ENCODE measurements at regions not wholly inside any gene's neighbourhood (a gene's known extent, or its start where the extent isn't known, plus 50 kb on each side); places are given as distances from the start of the nearest gene placed in this dataset.
"Not testable (repeated sequence)": the region's sequence is repeated elsewhere in the genome, so short reads cannot be mapped to it uniquely, and the experiment has no call there.

GRCh38 chr2:194483041-194483440 lies 1174.0 kb upstream of the SLC39A10 start:
- Histone ChIP-seq H3K4me1 (ENCODE audit: insufficient read depth, low read length, poor library complexity, severe bottlenecking) (no peaks in the 10 kb centered on the region), H3K36me3 (ENCODE audit: insufficient read depth, low read length) (no peaks in the 10 kb centered on the region), H3K4me2 (ENCODE audit: low read length) (no peak overlapping the region), H3K27ac (ENCODE audit: low read depth, low read length, poor library complexity, severe bottlenecking) (no peak overlapping the region), H2AFZ (ENCODE audit: low read length) (no peak overlapping the region), H3K9me3 (ENCODE audit: low read length) (no peaks in the 10 kb centered on the region), H4K20me1 (ENCODE audit: insufficient read depth, low read length) (no peaks in the 10 kb centered on the region), H3K4me3 (ENCODE audit: low read depth, low read length, poor library complexity, severe bottlenecking) (no peak overlapping the region), H3K9me2 (ENCODE audit: insufficient read depth, low read length) (no peaks in the 10 kb centered on the region), H3K79me2 (ENCODE audit: insufficient read depth, low read depth, low read length) (no peaks in the 10 kb centered on the region)
- DNase-seq (ENCODE audit: low spot score) = no peak
- no TSS peak for BruUV-seq (replicated peaks)
- TF ChIP-seq, protein P1, sequence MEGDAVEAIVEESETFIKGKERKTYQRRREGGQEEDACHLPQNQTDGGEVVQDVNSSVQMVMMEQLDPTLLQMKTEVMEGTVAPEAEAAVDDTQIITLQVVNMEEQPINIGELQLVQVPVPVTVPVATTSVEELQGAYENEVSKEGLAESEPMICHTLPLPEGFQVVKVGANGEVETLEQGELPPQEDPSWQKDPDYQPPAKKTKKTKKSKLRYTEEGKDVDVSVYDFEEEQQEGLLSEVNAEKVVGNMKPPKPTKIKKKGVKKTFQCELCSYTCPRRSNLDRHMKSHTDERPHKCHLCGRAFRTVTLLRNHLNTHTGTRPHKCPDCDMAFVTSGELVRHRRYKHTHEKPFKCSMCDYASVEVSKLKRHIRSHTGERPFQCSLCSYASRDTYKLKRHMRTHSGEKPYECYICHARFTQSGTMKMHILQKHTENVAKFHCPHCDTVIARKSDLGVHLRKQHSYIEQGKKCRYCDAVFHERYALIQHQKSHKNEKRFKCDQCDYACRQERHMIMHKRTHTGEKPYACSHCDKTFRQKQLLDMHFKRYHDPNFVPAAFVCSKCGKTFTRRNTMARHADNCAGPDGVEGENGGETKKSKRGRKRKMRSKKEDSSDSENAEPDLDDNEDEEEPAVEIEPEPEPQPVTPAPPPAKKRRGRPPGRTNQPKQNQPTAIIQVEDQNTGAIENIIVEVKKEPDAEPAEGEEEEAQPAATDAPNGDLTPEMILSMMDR (conservative IDR thresholded peaks at IDR 0.05; ENCODE audit: low read length) = no peak
- TF ChIP-seq EZH2phosphoT487 (IDR thresholded peaks at IDR 0.05; ENCODE audit: borderline replicate concordance, low read depth, low read length) = no peak
- POLR2A ChIA-PET = interaction anchor here (0.5 kb wide), 1 partner anchor 263 kb away, joined by 3 read pairs; no protein-coding TSS in a partner anchor
- CTCF ChIA-PET (ENCODE audit: unreplicated experiment) = no interaction called here
- intact Hi-C loops (cut with micrococcal nuclease; ENCODE audit: unreplicated experiment) = no loop called here

DNA sequence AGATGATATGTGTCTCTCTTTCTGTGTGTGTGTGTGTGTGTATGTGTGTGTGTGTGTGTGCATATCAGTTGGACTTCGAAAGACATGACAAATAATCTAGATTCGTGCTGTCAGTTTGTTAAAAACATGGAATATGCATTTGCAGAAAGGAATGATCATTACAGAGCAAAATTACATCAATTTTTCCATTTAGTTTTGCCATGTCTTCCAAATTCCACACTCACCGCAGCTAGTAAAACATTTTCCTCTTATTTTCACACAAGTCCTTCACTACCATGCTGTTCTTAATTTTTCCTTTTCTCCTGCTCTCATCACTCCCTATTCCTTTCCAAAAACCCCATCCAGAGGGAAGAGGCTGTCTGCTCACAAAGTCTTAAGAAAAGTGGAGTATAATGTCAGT lies 1191.4 kb upstream of the SLC39A10 start:
- POLR2A ChIA-PET = no interaction called here
- Histone ChIP-seq H2AFZ (ENCODE audit: low read length) (no peak overlapping the region), H4K20me1 (ENCODE audit: insufficient read depth, low read length) (no peaks in the 10 kb centered on the region), H3K27ac (ENCODE audit: low read depth, low read length, poor library complexity, severe bottlenecking) (no peak overlapping the region), H3K4me1 (ENCODE audit: insufficient read depth, low read length, poor library complexity, severe bottlenecking) (no peaks in the 10 kb centered on the region), H3K4me3 (ENCODE audit: low read depth, low read length, poor library complexity, severe bottlenecking) (no peak overlapping the region), H3K36me3 (ENCODE audit: insufficient read depth, low read length) (no peaks in the 10 kb centered on the region), H3K4me2 (ENCODE audit: low read length) (no peak overlapping the region), H3K79me2 (ENCODE audit: insufficient read depth, low read depth, low read length) (no peaks in the 10 kb centered on the region), H3K9me2 (ENCODE audit: insufficient read depth, low read length) (no peaks in the 10 kb centered on the region), H3K9me3 (ENCODE audit: low read length) (no peaks in the 10 kb centered on the region)
- TF ChIP-seq, protein P1 (conservative IDR thresholded peaks at IDR 0.05; ENCODE audit: low read length) = no peak
- TF ChIP-seq EZH2phosphoT487 (IDR thresholded peaks at IDR 0.05; ENCODE audit: borderline replicate concordance, low read depth, low read length) = no peak
- BruUV-seq (replicated peaks) = no TSS peak
- intact Hi-C loops (cut with micrococcal nuclease; ENCODE audit: unreplicated experiment) = no loop called here
- DNase-seq (ENCODE audit: low spot score) = no peak
- CTCF ChIA-PET (ENCODE audit: unreplicated experiment) = no interaction called here

GRCh38 chr2:194464964-194465638 lies 1191.9 kb upstream of the SLC39A10 start:
- Histone ChIP-seq H3K79me2 (ENCODE audit: insufficient read depth, low read depth, low read length) (no peaks in the 10 kb centered on the region), H3K36me3 (ENCODE audit: insufficient read depth, low read length) (no peaks in the 10 kb centered on the region), H3K9me3 (ENCODE audit: low read length) (no peaks in the 10 kb centered on the region), H3K27ac (ENCODE audit: low read depth, low read length, poor library complexity, severe bottlenecking) (no peak overlapping the region), H3K4me3 (ENCODE audit: low read depth, low read length, poor library complexity, severe bottlenecking) (no peak overlapping the region), H3K4me1 (ENCODE audit: insufficient read depth, low read length, poor library complexity, severe bottlenecking) (no peaks in the 10 kb centered on the region), H3K4me2 (ENCODE audit: low read length) (no peak overlapping the region), H3K9me2 (ENCODE audit: insufficient read depth, low read length) (no peaks in the 10 kb centered on the region), H4K20me1 (ENCODE audit: insufficient read depth, low read length) (no peaks in the 10 kb centered on the region), H2AFZ (ENCODE audit: low read length) (no peak overlapping the region)
- DNase-seq (ENCODE audit: low spot score) = no peak
- POLR2A ChIA-PET = no interaction called here
- intact Hi-C loops (cut with micrococcal nuclease; ENCODE audit: unreplicated experiment) = no loop called here
- no TSS peak for BruUV-seq (replicated peaks)
- TF ChIP-seq, protein P1 (conservative IDR thresholded peaks at IDR 0.05; ENCODE audit: low read length) = no peak
- no peak for TF ChIP-seq EZH2phosphoT487 (IDR thresholded peaks at IDR 0.05; ENCODE audit: borderline replicate concordance, low read depth, low read length)
- CTCF ChIA-PET (ENCODE audit: unreplicated experiment) = no interaction called here

- H3K79me2 ChIP-seq (ENCODE audit: insufficient read depth, low read depth, low read length); intact Hi-C loops (cut with micrococcal nuclease; ENCODE audit: unreplicated experiment); H4K20me1 ChIP-seq (ENCODE audit: insufficient read depth, low read length); H3K27ac ChIP-seq (ENCODE audit: low read depth, low read length, poor library complexity, severe bottlenecking); BruUV-seq (replicated peaks); H3K9me2 ChIP-seq (ENCODE audit: insufficient read depth, low read length); H3K9me3 ChIP-seq (ENCODE audit: low read length); H3K4me2 ChIP-seq (ENCODE audit: low read length); POLR2A ChIA-PET; H3K4me3 ChIP-seq (ENCODE audit: low read depth, low read length, poor library complexity, severe bottlenecking); H3K4me1 ChIP-seq (ENCODE audit: insufficient read depth, low read length, poor library complexity, severe bottlenecking); H3K36me3 ChIP-seq (ENCODE audit: insufficient read depth, low read length); CTCF ChIA-PET (ENCODE audit: unreplicated experiment); DNase-seq (ENCODE audit: low spot score); H2AFZ ChIP-seq (ENCODE audit: low read length): not testable (repeated sequence)
Measured at GRCh38 chr2:194462883-194463282, 1194.1 kb upstream of the SLC39A10 start.
